HG02852 (cell line): ENCODE measurements at regions not wholly inside any gene's neighbourhood (a gene's known extent, or its start where the extent isn't known, plus 50 kb on each side); places are given as distances from the start of the nearest gene placed in this dataset.
"Not testable (repeated sequence)": the region's sequence is repeated elsewhere in the genome, so short reads cannot be mapped to it uniquely, and the experiment has no call there.

Experiments
- ATAC-seq: cut with Tn5 transposase; IDR thresholded peaks from one replicate; pipeline ENCODE4 v1.9.1; 2021; ENCODE audit warnings: mild to moderate bottlenecking, moderate library complexity; ENCODE audit not compliant: unreplicated experiment

DNA sequence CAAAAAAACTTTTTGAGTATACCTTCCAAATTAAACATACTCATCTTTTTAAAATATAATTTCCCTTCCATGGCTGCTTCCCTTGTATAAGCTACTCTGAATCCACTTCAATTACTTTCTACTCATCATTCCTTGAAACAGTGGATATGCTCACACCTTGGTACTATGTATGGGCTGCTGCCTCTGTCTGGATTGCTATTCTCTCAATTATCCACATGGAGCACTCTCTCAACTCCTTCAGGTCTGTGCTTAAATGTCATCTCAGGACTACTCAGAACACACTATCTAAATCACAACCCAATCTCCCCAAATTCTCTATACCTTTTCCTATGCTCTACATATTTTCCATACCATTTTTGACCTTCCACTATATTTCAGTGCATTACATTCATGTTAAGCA is 898.9 kb upstream of the EPHA5 start:
- ATAC-seq = no peak

- ATAC-seq = no peak
Measured at GRCh38 chr4:66568431-66568830, 898.1 kb upstream of the EPHA5 start.

DNA sequence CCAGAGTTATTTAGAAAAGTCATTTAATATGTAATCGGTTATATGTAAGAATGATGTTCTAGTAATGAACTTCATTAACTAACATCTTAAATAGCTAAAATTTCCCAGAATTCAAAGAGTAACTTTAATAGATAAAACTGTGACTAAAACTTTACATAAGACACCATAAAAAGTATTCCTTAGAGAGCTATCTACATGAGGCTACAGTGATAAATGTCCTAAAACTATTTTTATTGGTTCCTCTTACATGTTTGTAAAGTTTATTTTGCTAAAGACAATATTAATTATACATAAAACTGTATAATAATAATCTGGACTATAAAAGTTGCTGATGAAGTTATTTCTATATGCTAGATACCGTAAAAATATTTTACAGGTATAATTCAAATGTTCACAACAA is 897.7 kb upstream of the EPHA5 start:
- no peak for ATAC-seq

DNA sequence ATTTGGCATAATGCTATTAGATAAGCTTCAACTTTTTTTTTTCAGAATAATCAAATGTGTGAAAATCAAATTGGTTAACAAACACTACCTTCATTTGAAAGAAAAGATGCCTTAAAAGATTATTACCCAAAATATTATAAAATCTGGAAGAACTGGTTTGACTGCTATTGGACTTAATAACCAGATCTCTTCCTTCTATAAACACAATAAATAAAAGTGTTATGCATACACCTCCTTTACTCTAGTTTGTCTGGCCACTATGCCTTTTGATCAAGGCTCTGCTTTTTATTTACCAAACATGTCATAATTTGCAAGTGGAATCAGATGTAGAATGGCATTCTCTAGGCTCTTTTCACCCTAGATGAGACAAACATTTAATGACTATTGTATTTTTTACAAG is 897.3 kb upstream of the EPHA5 start:
- no peak for ATAC-seq

DNA sequence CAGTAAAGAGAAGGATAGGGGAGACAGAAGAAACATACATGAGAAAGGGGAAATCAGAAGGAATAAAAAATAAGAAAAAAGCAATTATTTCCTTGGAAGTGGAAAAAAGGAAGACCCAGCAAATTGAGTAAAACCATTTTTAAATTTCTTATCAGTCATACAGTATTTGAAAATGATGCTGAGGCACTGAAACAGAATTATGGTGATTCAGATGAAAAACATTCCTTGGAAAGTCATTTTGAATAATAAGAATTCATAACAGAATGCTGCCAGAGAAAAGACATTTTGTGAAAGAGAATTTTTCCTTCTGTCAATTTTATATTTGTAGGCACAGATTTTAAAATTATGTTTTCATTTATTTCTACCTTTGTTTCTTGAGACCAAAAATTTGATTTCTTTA is 895.5 kb upstream of the EPHA5 start:
- ATAC-seq = no peak

DNA sequence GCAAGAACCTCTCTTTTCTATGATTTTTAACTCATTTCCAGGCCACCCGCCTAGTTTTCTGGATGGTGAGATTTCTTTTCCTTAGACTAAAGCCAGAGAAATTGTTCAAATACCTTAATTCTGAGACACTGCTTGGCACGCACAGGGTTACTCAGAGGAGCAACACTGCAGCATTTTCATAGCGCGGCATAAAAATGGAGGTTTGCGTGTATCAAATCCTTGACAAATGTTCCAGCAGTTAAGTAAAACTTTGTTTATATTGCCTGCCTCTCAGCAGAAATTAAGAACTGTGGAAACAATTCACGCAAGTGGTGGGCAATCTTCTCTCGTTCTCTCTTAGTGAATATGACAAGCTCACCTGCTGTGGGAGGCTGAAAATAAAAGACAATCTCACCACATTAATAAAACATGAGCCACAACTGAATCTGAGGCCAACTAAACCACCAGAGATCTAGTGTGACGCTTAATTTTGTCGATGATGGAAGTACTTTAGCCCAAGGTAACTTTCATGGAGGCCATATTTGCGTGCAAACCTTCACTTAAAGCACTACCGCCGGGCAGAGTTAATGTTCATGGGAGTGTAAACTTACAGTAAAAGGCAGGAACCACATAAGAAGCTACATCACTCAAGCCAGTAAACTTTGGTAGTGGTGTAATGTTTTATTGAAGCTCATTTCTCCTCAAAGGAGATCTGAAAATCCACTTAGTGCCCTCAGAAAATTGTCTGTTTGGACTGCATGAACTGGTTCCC is 894.8 kb upstream of the EPHA5 start:
- ATAC-seq = no peak

DNA sequence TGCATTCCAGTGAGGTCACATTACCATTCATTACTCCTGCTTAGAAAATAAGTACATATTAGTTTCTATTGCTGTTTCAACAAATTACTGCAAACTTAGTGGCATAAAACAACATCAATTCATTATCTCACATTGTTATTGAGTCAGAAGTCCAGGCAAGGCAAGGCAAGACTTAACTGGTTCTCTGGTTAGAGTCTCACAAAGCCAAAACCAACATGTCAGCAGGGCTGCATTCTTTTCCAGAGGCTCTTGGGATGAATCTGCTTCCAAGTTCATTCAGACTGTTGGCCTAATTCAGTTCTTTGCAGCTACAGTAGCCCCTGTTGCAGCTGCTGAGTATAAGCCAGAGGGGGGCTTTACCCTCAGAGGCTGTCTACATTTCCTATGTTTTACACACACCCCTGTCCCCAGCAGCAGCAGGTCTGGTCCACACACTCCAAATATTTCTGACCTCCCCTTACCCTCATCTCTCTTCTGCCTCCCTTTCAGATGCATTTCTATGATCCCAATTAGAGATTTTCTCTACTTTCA is 892.1 kb upstream of the EPHA5 start:
- no peak for ATAC-seq

- ATAC-seq = not testable (repeated sequence)
Measured at GRCh38 chr4:66561465-66562053, 891.3 kb upstream of the EPHA5 start.

- ATAC-seq = no peak
Measured at GRCh38 chr4:66558651-66559050, 888.4 kb upstream of the EPHA5 start.

GRCh38 chr4:66556651-66557278 is 886.5 kb upstream of the EPHA5 start:
- no peak for ATAC-seq

DNA sequence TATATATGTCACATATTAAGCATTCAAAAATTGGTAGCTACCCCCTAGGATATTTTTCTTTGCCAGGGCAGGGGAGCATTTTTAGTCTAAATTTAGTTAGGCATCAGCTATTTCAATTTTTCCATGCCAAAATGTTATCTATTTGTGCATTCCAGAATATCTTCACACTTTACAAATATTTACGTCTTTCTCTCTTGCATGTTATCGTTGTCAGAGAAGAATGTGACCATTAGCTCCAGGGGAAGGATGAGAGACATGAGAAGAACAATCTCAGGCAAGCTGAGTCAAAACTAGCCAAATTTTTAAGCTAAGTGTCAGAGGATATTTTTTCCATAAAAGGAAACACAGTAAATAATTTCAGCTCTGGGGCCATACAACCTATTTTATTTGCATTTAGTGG is 885.0 kb upstream of the EPHA5 start:
- no peak for ATAC-seq

DNA sequence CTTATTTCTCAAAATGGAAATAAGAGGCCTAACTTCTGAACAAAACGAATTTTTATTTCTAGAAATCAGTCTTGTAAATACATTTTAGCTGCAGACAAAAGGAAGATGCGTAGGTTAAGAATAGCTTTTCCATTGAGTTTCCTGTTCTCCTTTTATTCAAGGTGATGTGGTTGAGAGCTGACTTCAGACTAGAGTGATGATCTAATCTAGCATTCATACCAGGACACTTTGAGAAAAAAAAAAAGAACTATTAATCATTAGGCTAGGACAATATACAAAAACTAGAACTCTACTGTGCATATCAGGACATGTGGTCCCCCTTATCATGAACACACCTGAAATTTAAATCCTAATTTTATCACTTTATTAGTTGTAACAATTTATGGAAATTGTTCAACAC is 884.5 kb upstream of the EPHA5 start:
- no peak for ATAC-seq

GRCh38 chr4:66545301-66545700 is 875.0 kb upstream of the EPHA5 start:
- not testable (repeated sequence) for ATAC-seq

DNA sequence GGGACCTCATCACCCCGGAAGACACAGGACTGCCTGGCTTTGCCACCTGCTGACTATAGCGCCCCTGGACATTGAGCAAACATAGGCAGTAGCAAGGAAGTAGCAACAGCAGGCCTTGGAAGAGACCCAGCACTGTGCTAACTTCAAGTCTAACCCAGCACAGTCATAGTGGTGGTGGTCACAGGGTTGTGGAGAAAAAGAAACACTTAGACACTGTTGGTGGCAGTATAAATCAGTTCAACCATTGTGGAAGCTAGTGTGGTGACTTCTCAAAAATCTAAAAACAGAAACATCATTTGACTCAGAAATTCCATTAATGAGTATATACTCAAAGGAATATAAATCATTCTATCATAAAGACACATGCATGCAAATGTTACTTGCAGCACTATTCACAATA is 874.0 kb upstream of the EPHA5 start:
- ATAC-seq = no peak

GRCh38 chr4:66539745-66540144 is 869.5 kb upstream of the EPHA5 start:
- no peak for ATAC-seq

DNA sequence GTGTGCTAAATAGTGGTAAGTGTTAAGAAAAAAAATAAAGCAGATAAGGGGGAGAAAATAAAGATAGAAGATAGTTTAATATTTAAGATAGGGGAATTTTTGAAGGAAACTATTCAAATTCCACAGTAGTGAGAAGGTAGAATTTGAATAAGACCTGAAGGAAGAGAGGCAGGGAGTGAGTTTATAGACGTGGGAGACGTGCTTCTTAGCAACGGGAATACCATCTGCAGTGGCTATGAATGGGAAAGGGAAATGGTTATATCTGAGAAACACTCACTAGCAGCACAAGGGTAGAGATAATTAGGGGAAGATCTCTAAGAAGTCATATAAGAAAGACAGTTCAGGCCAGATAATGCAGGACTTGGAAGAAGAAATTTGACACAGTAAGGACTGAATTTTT is 854.5 kb upstream of the EPHA5 start:
- no peak for ATAC-seq

- no peak for ATAC-seq
Measured at GRCh38 chr4:66522244-66522643, 852.0 kb upstream of the EPHA5 start.

GRCh38 chr4:66516940-66517339 is 846.7 kb upstream of the EPHA5 start:
- no peak for ATAC-seq

DNA sequence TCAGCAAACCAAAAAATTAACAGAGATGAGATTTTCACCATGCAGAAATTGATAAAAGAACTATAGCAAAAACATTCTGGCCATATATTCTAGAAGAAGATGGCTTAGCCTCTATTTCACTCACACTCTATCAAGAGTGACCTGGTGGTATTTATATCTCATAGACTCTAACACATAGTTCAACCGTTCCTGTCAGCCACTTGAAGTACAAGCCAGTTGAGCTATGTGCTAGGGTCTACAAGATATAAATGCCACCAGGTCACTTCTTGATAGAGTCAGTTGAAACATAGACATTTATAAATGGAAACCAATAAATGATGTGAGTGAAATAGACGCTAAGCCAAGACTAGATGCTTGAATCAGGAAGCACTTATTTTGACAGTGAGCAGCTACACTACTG is 836.7 kb upstream of the EPHA5 start:
- no peak for ATAC-seq

- ATAC-seq = no peak
Measured at GRCh38 chr4:66501997-66502396, 831.7 kb upstream of the EPHA5 start.

- no peak for ATAC-seq
Measured at GRCh38 chr4:66490729-66491128, 820.4 kb upstream of the EPHA5 start.

DNA sequence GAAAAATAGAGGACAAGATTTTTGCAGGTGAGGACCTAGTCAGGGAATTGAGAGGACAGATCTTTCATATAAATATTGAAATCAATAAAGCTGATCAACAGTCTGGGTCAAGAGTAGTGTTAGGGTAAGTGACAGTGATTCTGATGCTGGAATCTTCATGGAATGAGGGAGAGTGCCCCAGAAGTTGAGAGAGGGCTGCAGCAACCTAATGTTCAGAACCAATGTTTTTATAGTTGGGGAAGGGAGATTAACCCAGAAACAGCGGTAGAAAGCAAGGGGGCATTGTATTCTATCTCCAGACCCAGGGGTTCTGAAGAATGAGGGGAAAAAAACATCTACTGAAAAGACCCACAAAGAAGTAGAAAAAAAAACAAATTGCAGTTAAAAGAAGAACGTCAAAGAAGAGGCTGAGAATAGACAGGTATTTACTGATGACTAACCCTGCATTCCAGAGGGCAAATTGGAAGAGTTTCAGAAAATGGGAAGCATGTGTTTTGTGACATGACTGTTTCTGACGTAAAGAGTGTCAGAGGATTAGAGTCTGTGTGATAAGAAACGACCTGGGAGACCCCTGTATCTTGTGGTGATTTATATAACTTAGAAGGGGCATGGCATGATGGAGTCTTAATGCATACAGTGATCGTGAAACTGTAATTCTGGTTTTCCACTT is 819.6 kb upstream of the EPHA5 start:
- no peak for ATAC-seq
